ENCODE measurements at regions not wholly inside any gene's neighbourhood (a gene's known extent, or its start where the extent isn't known, plus 50 kb on each side); places are given as distances from the start of the nearest gene placed in this dataset.

- no peaks in the 10 kb centered on the region for H3K79me2 ChIP-seq (ENCODE audit: low read depth)
- peaks cover 7% of the 10 kb centered on the region for H3K4me1 Mint-ChIP-seq
- no peak overlapping the region for H3K4me3 Mint-ChIP-seq
- peaks cover 6% of the 10 kb centered on the region for H3K4me1 ChIP-seq
- H3F3A ChIP-seq (ENCODE audit: low read depth), result no peaks in the 10 kb centered on the region
- no peak overlapping the region for H3K27ac ChIP-seq
- no peak for DNase-seq (ENCODE audit: low spot score)
- no peaks in the 10 kb centered on the region for H3K27me3 ChIP-seq
- no peak overlapping the region for H3K27ac Mint-ChIP-seq
- H3K9me3 ChIP-seq (ENCODE audit: low read depth), result no peaks in the 10 kb centered on the region
- TF ChIP-seq EZH2 (IDR thresholded peaks at IDR 0.05) (no peak), CTCF (IDR thresholded peaks at IDR 0.05) (no peak), EZH2phosphoT487 (IDR thresholded peaks at IDR 0.05) (no peak)
- H3K4me3 ChIP-seq, result no peak overlapping the region
- no peaks in the 10 kb centered on the region for H3K36me3 ChIP-seq
- peaks cover 5% of the 10 kb centered on the region for H3K27me3 Mint-ChIP-seq (ENCODE audit: insufficient read depth, low read depth)
- H3K9me3 Mint-ChIP-seq, result peaks cover 2% of the 10 kb centered on the region
- no peak overlapping the region for H3K9ac ChIP-seq
- H2AFZ ChIP-seq (replicated peaks), result no peak overlapping the region
- H3K36me3 Mint-ChIP-seq, result peaks cover 9% of the 10 kb centered on the region
- H4K20me1 ChIP-seq (ENCODE audit: low read depth), result no peaks in the 10 kb centered on the region
- no peak overlapping the region for H3K4me2 ChIP-seq
Observed at GRCh38 chr1:232393010-232393409, 236.9 kb downstream of the SIPA1L2 start.

GRCh38 chr1:232390590-232390989 lies 239.3 kb downstream of the SIPA1L2 start:
- no peaks in the 10 kb centered on the region for H4K20me1 ChIP-seq (ENCODE audit: low read depth)
- H3K27ac ChIP-seq, result no peak overlapping the region
- Mint-ChIP-seq H3K27ac (no peak overlapping the region), H3K4me1 (peaks cover 7% of the 10 kb centered on the region), H3K27me3 (ENCODE audit: insufficient read depth, low read depth) (peaks cover 2% of the 10 kb centered on the region), H3K36me3 (no peaks in the 10 kb centered on the region), H3K4me3 (no peak overlapping the region), H3K9me3 (peaks cover 2% of the 10 kb centered on the region)
- no peak overlapping the region for H2AFZ ChIP-seq (replicated peaks)
- H3K4me3 ChIP-seq, result no peak overlapping the region
- no peaks in the 10 kb centered on the region for H3K36me3 ChIP-seq
- no peak overlapping the region for H3K4me2 ChIP-seq
- H3K9ac ChIP-seq, result no peak overlapping the region
- no peaks in the 10 kb centered on the region for H3K27me3 ChIP-seq
- no peak for DNase-seq (ENCODE audit: low spot score)
- no peaks in the 10 kb centered on the region for H3K9me3 ChIP-seq (ENCODE audit: low read depth)
- H3K4me1 ChIP-seq, result peaks cover 5% of the 10 kb centered on the region
- H3K79me2 ChIP-seq (ENCODE audit: low read depth), result no peaks in the 10 kb centered on the region
- no peak for TF ChIP-seq EZH2phosphoT487 (IDR thresholded peaks at IDR 0.05)
- no peak for TF ChIP-seq EZH2 (IDR thresholded peaks at IDR 0.05)
- TF ChIP-seq CTCF (IDR thresholded peaks at IDR 0.05), result no peak
- no peaks in the 10 kb centered on the region for H3F3A ChIP-seq (ENCODE audit: low read depth)

GRCh38 chr1:232389744-232390143 lies 240.2 kb downstream of the SIPA1L2 start:
- H3K4me1 Mint-ChIP-seq, result peaks cover 7% of the 10 kb centered on the region
- peaks cover 2% of the 10 kb centered on the region for H3K27me3 Mint-ChIP-seq (ENCODE audit: insufficient read depth, low read depth)
- Histone ChIP-seq H3K4me3 (no peak overlapping the region), H2AFZ (replicated peaks) (no peak overlapping the region), H3K9me3 (ENCODE audit: low read depth) (no peaks in the 10 kb centered on the region), H3K27ac (no peak overlapping the region), H3K36me3 (no peaks in the 10 kb centered on the region), H3K4me1 (peaks cover 5% of the 10 kb centered on the region), H3K9ac (no peak overlapping the region), H3F3A (ENCODE audit: low read depth) (no peaks in the 10 kb centered on the region), H4K20me1 (ENCODE audit: low read depth) (no peaks in the 10 kb centered on the region), H3K79me2 (ENCODE audit: low read depth) (no peaks in the 10 kb centered on the region), H3K27me3 (no peaks in the 10 kb centered on the region), H3K4me2 (no peak overlapping the region)
- peaks cover 2% of the 10 kb centered on the region for H3K9me3 Mint-ChIP-seq
- H3K36me3 Mint-ChIP-seq, result no peaks in the 10 kb centered on the region
- H3K27ac Mint-ChIP-seq, result no peak overlapping the region
- H3K4me3 Mint-ChIP-seq, result no peak overlapping the region
- DNase-seq (ENCODE audit: low spot score), result no peak
- TF ChIP-seq EZH2 (IDR thresholded peaks at IDR 0.05) (no peak), EZH2phosphoT487 (IDR thresholded peaks at IDR 0.05) (no peak), CTCF (IDR thresholded peaks at IDR 0.05) (no peak)
